Lower lobe of right lung (tissue), 2 donors: ENCODE measurements at regions not wholly inside any gene's neighbourhood (a gene's known extent, or its start where the extent isn't known, plus 50 kb on each side); places are given as distances from the start of the nearest gene placed in this dataset.

Source experiments
- ATAC-seq, 2 donors: fragments of 200-7000 bp; cut with Tn5 transposase; one replicate each; pipeline ENCODE4 v1.9.1; 2020 to 2022; ENCODE audit warnings: mild to moderate bottlenecking in 2 of 2, moderate library complexity in 2 of 2
- DNase-seq: peaks from one replicate; pipeline ENCODE4 v3.0.0-alpha.2; 2020
- H3K27ac ChIP-seq: fragments of 200-600 bp; one replicate; pipeline ENCODE4 v1.8.0; 2022
- H3K27me3 ChIP-seq: fragments of 200-600 bp; one replicate; pipeline ENCODE4 v1.8.0; 2022; ENCODE audit warnings: low read depth
- H3K36me3 ChIP-seq: fragments of 200-600 bp; one replicate; pipeline ENCODE4 v1.8.0; 2022; ENCODE audit warnings: mild to moderate bottlenecking
- H3K4me1 ChIP-seq: fragments of 200-600 bp; one replicate; pipeline ENCODE4 v1.8.0; 2022
- H3K4me3 ChIP-seq: fragments of 200-600 bp; one replicate; pipeline ENCODE4 v1.8.0; 2022; ENCODE audit warnings: mild to moderate bottlenecking
- H3K9me3 ChIP-seq: fragments of 200-600 bp; one replicate; pipeline ENCODE4 v1.8.0; 2022
- intact Hi-C: fragments of 100-400 bp; cut with DNase I; formaldehyde crosslinking; loops from one replicate; pipeline ENCODE4 v1.11.0; 2022
- TF ChIP-seq, protein P1 (sequence below): fragments of 200-600 bp; IDR thresholded peaks from one replicate; pipeline ENCODE4 v1.8.0; 2022; ENCODE audit warnings: antibody characterized with exemption, mild to moderate bottlenecking
- donor health status: DM: no; HTN: yes; CAD: no; lungs with severe emphysema.

DNA sequence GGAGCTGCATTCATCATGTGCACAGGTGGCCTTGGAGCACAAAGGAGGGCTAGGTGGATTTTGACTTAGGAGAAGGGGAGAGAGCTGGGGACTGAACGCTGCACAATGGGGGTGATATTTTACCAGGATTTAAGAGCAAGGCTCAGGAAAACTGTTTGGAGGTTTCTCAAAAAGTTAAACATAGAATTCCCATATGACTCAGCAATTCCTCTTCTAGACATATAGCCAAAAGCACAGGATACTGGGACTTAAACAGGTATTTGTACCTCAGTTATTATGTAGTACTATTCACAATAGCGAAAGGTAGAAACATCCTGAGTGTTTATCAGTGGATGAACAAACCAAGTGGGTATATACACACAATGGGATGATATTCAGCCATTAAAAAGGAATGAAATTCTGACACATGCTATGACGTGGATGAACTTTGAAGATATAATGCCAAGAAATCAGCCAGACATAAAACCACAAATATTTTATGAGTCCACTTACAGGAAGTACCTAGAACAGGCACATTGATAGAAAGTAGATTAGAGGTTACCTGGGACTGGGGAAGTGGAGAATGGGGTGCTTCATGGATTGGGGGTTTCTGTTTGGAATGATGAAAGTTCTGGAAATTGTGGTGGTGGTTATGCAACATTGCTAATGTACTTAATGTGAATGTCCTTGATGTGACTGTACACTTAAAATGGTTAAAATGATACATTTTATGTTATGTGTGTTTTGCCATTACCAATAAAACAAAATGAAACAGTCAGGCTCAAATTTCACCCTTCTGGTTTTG is 216.9 kb downstream of the HAUS1 start:
- Histone ChIP-seq H3K4me3 (no peak overlapping the region), H3K9me3 (no peaks in the 10 kb centered on the region), H3K36me3 (no peaks in the 10 kb centered on the region), H3K27ac (no peak overlapping the region), H3K27me3 (no peaks in the 10 kb centered on the region), H3K4me1 (no peaks in the 10 kb centered on the region)
- ATAC-seq (no peak), DNase-seq (no peak)
- intact Hi-C loops, result no loop called here
- TF ChIP-seq, protein P1, sequence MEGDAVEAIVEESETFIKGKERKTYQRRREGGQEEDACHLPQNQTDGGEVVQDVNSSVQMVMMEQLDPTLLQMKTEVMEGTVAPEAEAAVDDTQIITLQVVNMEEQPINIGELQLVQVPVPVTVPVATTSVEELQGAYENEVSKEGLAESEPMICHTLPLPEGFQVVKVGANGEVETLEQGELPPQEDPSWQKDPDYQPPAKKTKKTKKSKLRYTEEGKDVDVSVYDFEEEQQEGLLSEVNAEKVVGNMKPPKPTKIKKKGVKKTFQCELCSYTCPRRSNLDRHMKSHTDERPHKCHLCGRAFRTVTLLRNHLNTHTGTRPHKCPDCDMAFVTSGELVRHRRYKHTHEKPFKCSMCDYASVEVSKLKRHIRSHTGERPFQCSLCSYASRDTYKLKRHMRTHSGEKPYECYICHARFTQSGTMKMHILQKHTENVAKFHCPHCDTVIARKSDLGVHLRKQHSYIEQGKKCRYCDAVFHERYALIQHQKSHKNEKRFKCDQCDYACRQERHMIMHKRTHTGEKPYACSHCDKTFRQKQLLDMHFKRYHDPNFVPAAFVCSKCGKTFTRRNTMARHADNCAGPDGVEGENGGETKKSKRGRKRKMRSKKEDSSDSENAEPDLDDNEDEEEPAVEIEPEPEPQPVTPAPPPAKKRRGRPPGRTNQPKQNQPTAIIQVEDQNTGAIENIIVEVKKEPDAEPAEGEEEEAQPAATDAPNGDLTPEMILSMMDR, result no peak

DNA sequence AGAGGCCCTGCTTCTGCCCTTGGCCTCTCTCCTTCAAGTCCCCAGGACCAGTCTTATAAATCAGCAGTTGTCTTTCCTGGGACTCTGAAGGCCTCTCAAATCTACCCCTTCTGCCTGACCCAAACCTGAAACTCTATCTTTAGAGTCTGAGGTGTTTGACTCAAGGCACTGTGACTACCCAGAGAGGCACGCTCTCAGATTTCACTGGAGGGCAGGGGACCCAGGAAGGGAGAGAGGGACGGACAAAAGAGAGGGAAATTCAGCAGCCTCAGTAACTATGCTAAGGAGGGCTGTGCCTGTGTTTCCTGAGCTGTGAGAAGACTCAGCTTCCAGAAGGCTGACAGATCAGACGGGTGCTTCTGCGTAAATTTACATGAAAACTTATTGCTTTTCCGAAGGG is 217.8 kb downstream of the HAUS1 start:
- Histone ChIP-seq H3K27ac (no peak overlapping the region), H3K27me3 (no peaks in the 10 kb centered on the region), H3K4me3 (no peak overlapping the region), H3K36me3 (no peaks in the 10 kb centered on the region), H3K4me1 (no peaks in the 10 kb centered on the region), H3K9me3 (no peaks in the 10 kb centered on the region)
- ATAC-seq (no peak), DNase-seq (no peak)
- TF ChIP-seq, protein P1, result no peak
- intact Hi-C loops, result no loop called here

DNA sequence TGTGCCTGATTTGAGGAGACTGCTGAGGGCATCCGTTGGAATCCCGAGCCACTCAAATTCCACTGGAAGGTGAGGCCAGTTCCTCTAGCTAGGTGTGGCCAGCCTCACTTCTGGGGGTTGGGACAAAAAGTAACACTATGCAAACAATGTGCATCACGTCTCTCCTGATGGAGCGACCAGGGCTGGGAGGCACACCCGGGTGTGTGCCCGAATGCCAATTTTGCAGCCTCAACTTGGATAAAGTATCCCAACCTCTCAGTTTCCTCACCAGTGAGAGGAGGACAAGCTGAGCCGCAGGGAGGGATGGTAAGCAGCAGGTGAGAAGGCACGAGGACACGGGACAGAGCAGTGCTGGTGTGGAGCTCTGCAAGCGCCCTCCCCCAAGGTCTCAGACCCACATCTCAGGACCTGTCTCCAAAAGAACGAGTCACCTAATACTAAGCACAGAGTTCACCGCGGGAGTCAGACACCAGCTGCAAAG is 218.3 kb downstream of the HAUS1 start:
- no peaks in the 10 kb centered on the region for H3K9me3 ChIP-seq
- ATAC-seq (peak; percentile 37 to 80), DNase-seq (no peak)
- H3K4me1 ChIP-seq, result no peaks in the 10 kb centered on the region
- no peak overlapping the region for H3K27ac ChIP-seq
- no peaks in the 10 kb centered on the region for H3K27me3 ChIP-seq
- intact Hi-C loops, result no loop called here
- no peak overlapping the region for H3K4me3 ChIP-seq
- no peaks in the 10 kb centered on the region for H3K36me3 ChIP-seq
- TF ChIP-seq, protein P1, result no peak

DNA sequence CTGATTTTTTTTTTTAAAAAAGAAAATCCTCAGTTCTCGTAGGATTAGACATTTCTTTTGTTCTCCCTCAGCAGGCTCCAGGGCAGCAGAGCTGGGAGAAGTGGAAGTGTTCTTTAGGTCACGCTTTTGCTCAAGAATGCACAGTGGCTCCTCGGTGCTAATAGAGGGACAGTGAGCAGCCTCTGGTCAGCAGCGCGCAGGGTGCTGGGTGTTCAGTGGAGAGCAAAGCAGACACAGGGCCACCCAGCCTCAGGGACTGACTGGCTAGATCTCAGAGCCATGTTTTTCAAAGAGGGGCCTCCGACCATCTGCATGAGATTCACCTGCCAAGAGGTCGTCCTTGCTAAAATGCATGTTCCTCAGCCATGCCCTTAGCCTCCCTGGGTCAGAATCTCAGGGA is 218.8 kb downstream of the HAUS1 start:
- TF ChIP-seq, protein P1, result no peak
- Histone ChIP-seq H3K36me3 (no peaks in the 10 kb centered on the region), H3K4me3 (no peak overlapping the region), H3K27ac (no peak overlapping the region), H3K4me1 (no peaks in the 10 kb centered on the region), H3K27me3 (no peaks in the 10 kb centered on the region), H3K9me3 (no peaks in the 10 kb centered on the region)
- no peak for DNase-seq
- ATAC-seq, result no peak
- intact Hi-C loops, result no loop called here

GRCh38 chr18:46324087-46324955 is 220.1 kb downstream of the HAUS1 start:
- Histone ChIP-seq H3K4me3 (no peak overlapping the region), H3K27me3 (no peaks in the 10 kb centered on the region), H3K9me3 (no peaks in the 10 kb centered on the region), H3K27ac (no peak overlapping the region), H3K36me3 (no peaks in the 10 kb centered on the region), H3K4me1 (no peaks in the 10 kb centered on the region)
- DNase-seq (no peak), ATAC-seq (peak; percentile 57 to 69)
- TF ChIP-seq, protein P1, result no peak
- intact Hi-C loops, result no loop called here
